ENCODE measurements at regions not wholly inside any gene's neighbourhood (a gene's known extent, or its start where the extent isn't known, plus 50 kb on each side); places are given as distances from the start of the nearest gene placed in this dataset. TPM values are rescaled to one million over a fixed set of nuclear protein-coding genes. Genes with fewer than 3 reads are reported as not detected.

GRCh38 chr20:54706581-54706980 is 231.2 kb downstream of the DOK5 start:
- H3K4me1 Mint-ChIP-seq = no peaks in the 10 kb centered on the region
- Histone ChIP-seq H3K4me3 (ENCODE audit: control extremely low read depth in 1 of 5, extremely low read depth in 1 of 5, insufficient read depth in 1 of 5, low read depth in 2 of 5, low read length in 4 of 5) (no peak overlapping the region), H3K9ac (ENCODE audit: low read length) (no peak overlapping the region), H3K79me2 (ENCODE audit: control insufficient read depth, insufficient read depth, low read length) (no peaks in the 10 kb centered on the region), H3K36me3 (replicated peaks in 1 of 2; ENCODE audit: control extremely low read depth in 1 of 2, control insufficient read depth in 1 of 2, extremely low read depth in 1 of 2, insufficient read depth in 2 of 2, low read length in 1 of 2) (no peaks in the 10 kb centered on the region), H3K9me3 (ENCODE audit: control extremely low read depth in 1 of 3, control insufficient read depth in 2 of 3, insufficient read depth in 1 of 3, low read length in 2 of 3) (no peaks in the 10 kb centered on the region), H3K4me1 (ENCODE audit: control insufficient read depth in 2 of 2, insufficient read depth in 2 of 2, low read length in 2 of 2) (no peaks in the 10 kb centered on the region), H3K27me3 (replicated peaks in 1 of 4; ENCODE audit: control extremely low read depth in 1 of 4, control insufficient read depth in 3 of 4, insufficient read depth in 4 of 4, low read length in 3 of 4) (peaks cover 0 to 2% (median 0%) of the 10 kb centered on the region in 4 experiments), H3K4me2 (replicated peaks; ENCODE audit: low read depth, low read length, poor library complexity, severe bottlenecking) (no peak overlapping the region), H4K20me1 (ENCODE audit: control insufficient read depth, insufficient read depth, low read length, poor library complexity, severe bottlenecking) (no peaks in the 10 kb centered on the region), H2AFZ (ENCODE audit: insufficient read depth, low read depth, low read length, poor library complexity, severe bottlenecking) (no peak overlapping the region), H3K27ac (ENCODE audit: low read length in 2 of 2) (no peak overlapping the region)
- WGBS (ENCODE audit: insufficient coverage) = no CpG with 5 or more reads among the region's 4 CpGs
- TF ChIP-seq, protein P1, sequence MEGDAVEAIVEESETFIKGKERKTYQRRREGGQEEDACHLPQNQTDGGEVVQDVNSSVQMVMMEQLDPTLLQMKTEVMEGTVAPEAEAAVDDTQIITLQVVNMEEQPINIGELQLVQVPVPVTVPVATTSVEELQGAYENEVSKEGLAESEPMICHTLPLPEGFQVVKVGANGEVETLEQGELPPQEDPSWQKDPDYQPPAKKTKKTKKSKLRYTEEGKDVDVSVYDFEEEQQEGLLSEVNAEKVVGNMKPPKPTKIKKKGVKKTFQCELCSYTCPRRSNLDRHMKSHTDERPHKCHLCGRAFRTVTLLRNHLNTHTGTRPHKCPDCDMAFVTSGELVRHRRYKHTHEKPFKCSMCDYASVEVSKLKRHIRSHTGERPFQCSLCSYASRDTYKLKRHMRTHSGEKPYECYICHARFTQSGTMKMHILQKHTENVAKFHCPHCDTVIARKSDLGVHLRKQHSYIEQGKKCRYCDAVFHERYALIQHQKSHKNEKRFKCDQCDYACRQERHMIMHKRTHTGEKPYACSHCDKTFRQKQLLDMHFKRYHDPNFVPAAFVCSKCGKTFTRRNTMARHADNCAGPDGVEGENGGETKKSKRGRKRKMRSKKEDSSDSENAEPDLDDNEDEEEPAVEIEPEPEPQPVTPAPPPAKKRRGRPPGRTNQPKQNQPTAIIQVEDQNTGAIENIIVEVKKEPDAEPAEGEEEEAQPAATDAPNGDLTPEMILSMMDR (IDR thresholded peaks at IDR 0.05) = no peak
- TF ChIP-seq EZH2 (IDR thresholded peaks at IDR 0.05; ENCODE audit: borderline replicate concordance, insufficient read depth, low read depth, low read length, poor library complexity, severe bottlenecking) = no peak
- H3K27ac Mint-ChIP-seq = no peak overlapping the region
- POLR2A ChIA-PET = no interaction called here
- no peaks in the 10 kb centered on the region for H3K9me3 Mint-ChIP-seq (ENCODE audit: insufficient read depth)
- ATAC-seq (ENCODE audit: low read depth) (no peak), DNase-seq (no peak)
- no peak overlapping the region for H3K4me3 Mint-ChIP-seq
- intact Hi-C loops (cut with micrococcal nuclease) = no loop called here
- CTCF ChIA-PET = no interaction called here
- H3K27me3 Mint-ChIP-seq = peaks cover 2% of the 10 kb centered on the region

DNA sequence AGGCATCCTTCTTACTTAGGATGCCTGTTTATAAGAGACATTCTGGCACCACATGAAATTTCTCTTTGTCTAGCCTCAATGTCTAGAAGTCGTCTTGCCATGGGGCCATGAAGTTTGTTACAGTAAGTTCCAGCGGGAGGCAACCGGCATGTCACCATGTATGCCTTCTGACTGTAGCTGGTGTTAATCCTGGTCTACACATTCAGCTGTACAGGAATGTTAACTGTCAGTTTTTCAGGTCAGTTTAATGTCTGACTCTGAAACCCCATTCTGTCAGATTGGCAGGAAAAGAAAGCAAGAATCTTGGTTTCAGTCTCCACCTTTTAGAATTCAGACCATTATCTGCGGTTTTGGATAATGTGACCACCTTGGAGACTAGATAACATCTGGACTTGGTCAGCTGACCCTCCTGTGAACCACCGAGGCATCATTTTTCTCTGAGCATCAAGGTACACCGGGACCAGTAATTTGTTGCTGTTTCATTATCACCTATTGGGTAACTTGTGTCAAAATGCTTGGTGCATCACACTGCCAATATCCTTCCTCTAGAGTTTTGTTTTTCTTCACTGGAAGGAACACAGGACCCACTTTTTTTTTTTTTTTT is 228.7 kb downstream of the DOK5 start:
- H3K27me3 Mint-ChIP-seq = peaks cover 3% of the 10 kb centered on the region
- Histone ChIP-seq H3K27ac (ENCODE audit: low read length in 2 of 2) (no peak overlapping the region), H3K4me1 (ENCODE audit: control insufficient read depth in 2 of 2, insufficient read depth in 2 of 2, low read length in 2 of 2) (no peaks in the 10 kb centered on the region), H4K20me1 (ENCODE audit: control insufficient read depth, insufficient read depth, low read length, poor library complexity, severe bottlenecking) (no peaks in the 10 kb centered on the region), H2AFZ (ENCODE audit: insufficient read depth, low read depth, low read length, poor library complexity, severe bottlenecking) (no peak overlapping the region), H3K27me3 (replicated peaks in 1 of 4; ENCODE audit: control extremely low read depth in 1 of 4, control insufficient read depth in 3 of 4, insufficient read depth in 4 of 4, low read length in 3 of 4) (peaks cover 0 to 2% (median 0%) of the 10 kb centered on the region in 4 experiments), H3K79me2 (ENCODE audit: control insufficient read depth, insufficient read depth, low read length) (no peaks in the 10 kb centered on the region), H3K9ac (ENCODE audit: low read length) (no peak overlapping the region), H3K36me3 (replicated peaks in 1 of 2; ENCODE audit: control extremely low read depth in 1 of 2, control insufficient read depth in 1 of 2, extremely low read depth in 1 of 2, insufficient read depth in 2 of 2, low read length in 1 of 2) (no peaks in the 10 kb centered on the region), H3K4me2 (replicated peaks; ENCODE audit: low read depth, low read length, poor library complexity, severe bottlenecking) (no peak overlapping the region), H3K9me3 (ENCODE audit: control extremely low read depth in 1 of 3, control insufficient read depth in 2 of 3, insufficient read depth in 1 of 3, low read length in 2 of 3) (no peaks in the 10 kb centered on the region), H3K4me3 (ENCODE audit: control extremely low read depth in 1 of 5, extremely low read depth in 1 of 5, insufficient read depth in 1 of 5, low read depth in 2 of 5, low read length in 4 of 5) (no peak overlapping the region)
- TF ChIP-seq, protein P1 (IDR thresholded peaks at IDR 0.05) = no peak
- no peak for TF ChIP-seq EZH2 (IDR thresholded peaks at IDR 0.05; ENCODE audit: borderline replicate concordance, insufficient read depth, low read depth, low read length, poor library complexity, severe bottlenecking)
- ATAC-seq (ENCODE audit: low read depth) (no peak), DNase-seq (no peak)
- no peak overlapping the region for H3K27ac Mint-ChIP-seq
- WGBS (ENCODE audit: insufficient coverage) = 94% methylated on average over 5 of the region's 6 CpGs
- ChIA-PET CTCF (no interaction called here), POLR2A (no interaction called here)
- no peaks in the 10 kb centered on the region for H3K4me1 Mint-ChIP-seq
- no peaks in the 10 kb centered on the region for H3K9me3 Mint-ChIP-seq (ENCODE audit: insufficient read depth)
- no peak overlapping the region for H3K4me3 Mint-ChIP-seq
- intact Hi-C loops (cut with micrococcal nuclease) = no loop called here

Small RNAs in the stretch of these regions (small RNA-seq; reads per million reads assigned to genes)
- gene RNU4ATAC7P (ENCODE audit: insufficient read length, low read depth, low replicate concordance) = not detected
